ENCODE measurements at regions not wholly inside any gene's neighbourhood (a gene's known extent, or its start where the extent isn't known, plus 50 kb on each side); places are given as distances from the start of the nearest gene placed in this dataset.
"Not testable (repeated sequence)": the region's sequence is repeated elsewhere in the genome, so short reads cannot be mapped to it uniquely, and the experiment has no call there.

GRCh38 chr4:84312426-84313012 is 186.6 kb downstream of the NKX6-1 start:
- TF ChIP-seq POLR2A (IDR thresholded peaks at IDR 0.05): no peak
- WGBS, 4 donors: 70 to 75% (median 73%) methylated on average over 6 of the region's 6 CpGs
- Histone ChIP-seq H3K9me3 (replicated peaks in 1 of 3) (no peaks in the 10 kb centered on the region), H3K36me3 (replicated peaks in 1 of 2) (no peaks in the 10 kb centered on the region), H3K4me1 (replicated peaks in 1 of 2) (no peaks in the 10 kb centered on the region), H3K4me3 (no peak overlapping the region), H3K27me3 (no peaks in the 10 kb centered on the region), H3K27ac (no peak overlapping the region)
- no peak for DNase-seq
- intact Hi-C loops (cut with DNase I): no loop called here

- Histone ChIP-seq H3K4me1 (replicated peaks in 1 of 2) (no peaks in the 10 kb centered on the region), H3K36me3 (replicated peaks in 1 of 2) (no peaks in the 10 kb centered on the region), H3K27me3 (no peaks in the 10 kb centered on the region), H3K9me3 (replicated peaks in 1 of 3) (no peaks in the 10 kb centered on the region), H3K27ac (no peak overlapping the region), H3K4me3 (no peak overlapping the region)
- intact Hi-C loops (cut with DNase I): no loop called here
- DNase-seq: no peak
- WGBS, 4 donors: 79 to 86% (median 84%) methylated on average over 3 of the region's 3 CpGs
- TF ChIP-seq POLR2A (IDR thresholded peaks at IDR 0.05): no peak
- TF ChIP-seq CTCF (IDR thresholded peaks at IDR 0.05): no peak
These were observed 189.9 kb downstream of the NKX6-1 start for GRCh38 chr4:84309191-84309590.

DNA sequence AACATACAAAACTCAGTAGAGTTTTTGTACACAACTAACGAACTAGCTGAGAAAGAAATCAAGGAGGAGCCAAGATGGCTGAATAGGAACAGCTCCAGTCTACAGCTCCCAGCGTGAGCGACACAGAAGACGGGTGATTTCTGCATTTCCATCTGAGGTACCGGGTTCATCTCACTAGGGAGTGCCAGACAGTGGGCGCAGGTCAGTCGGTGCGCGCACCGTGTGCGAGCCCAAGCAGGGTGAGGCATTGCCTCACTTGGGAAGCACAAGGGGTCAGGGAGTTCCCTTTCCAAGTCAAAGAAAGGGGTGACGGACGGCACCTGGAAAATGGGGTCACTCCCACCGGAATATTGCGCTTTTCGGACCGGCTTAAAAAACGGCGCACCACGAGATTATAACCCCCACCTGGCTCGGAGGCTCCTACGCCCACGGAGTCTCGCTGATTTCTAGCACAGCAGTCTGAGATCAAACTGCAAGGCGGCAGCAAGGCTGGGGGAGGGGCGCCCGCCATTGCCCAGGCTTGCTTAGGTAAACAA is 200.3 kb downstream of the NKX6-1 start:
- intact Hi-C loops (cut with DNase I); H3K36me3 ChIP-seq (replicated peaks in 1 of 2); H3K27me3 ChIP-seq; H3K27ac ChIP-seq; H3K4me1 ChIP-seq (replicated peaks in 1 of 2); H3K4me3 ChIP-seq; DNase-seq: not testable (repeated sequence)
- peaks cover 0 to 12% (median 0%) of the 10 kb centered on the region in 3 donors for H3K9me3 ChIP-seq (replicated peaks in 1 of 3)
- WGBS, 4 donors: 78 to 85% (median 80%) methylated on average over 21 to 27 of the region's 27 CpGs

- WGBS, 4 donors: 59 to 85% (median 73%) methylated on average over 2 of the region's 2 CpGs
- DNase-seq: no peak
- Histone ChIP-seq H3K36me3 (replicated peaks in 1 of 2) (no peaks in the 10 kb centered on the region), H3K27me3 (no peaks in the 10 kb centered on the region), H3K9me3 (replicated peaks in 1 of 3) (peaks cover 0 to 12% (median 0%) of the 10 kb centered on the region in 3 donors), H3K4me1 (replicated peaks in 1 of 2) (no peaks in the 10 kb centered on the region), H3K27ac (no peak overlapping the region), H3K4me3 (no peak overlapping the region)
- no peak for TF ChIP-seq CTCF (IDR thresholded peaks at IDR 0.05)
- no peak for TF ChIP-seq POLR2A (IDR thresholded peaks at IDR 0.05)
- intact Hi-C loops (cut with DNase I): no loop called here
These were observed 200.9 kb downstream of the NKX6-1 start for GRCh38 chr4:84298023-84298718.

DNA sequence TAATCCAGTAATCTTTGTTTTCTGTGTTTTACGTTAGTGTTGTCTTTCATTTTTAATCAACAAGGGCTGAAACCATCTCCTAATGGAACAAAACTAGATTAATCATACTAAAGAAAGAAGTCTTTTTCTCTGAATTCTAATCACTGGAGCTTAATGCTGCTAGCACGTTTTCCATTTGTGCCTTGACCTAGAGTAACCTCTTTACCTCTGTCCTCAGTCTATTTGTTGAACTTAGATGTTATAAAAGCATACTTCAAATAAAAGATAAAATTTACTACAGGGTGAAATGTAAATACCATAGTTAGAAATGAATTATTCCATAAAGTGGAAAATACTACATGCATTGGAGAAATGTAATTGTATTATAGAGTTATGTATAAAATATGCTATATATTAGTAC is 207.1 kb downstream of the NKX6-1 start:
- Histone ChIP-seq H3K4me3 (no peak overlapping the region), H3K27ac (no peak overlapping the region), H3K36me3 (replicated peaks in 1 of 2) (no peaks in the 10 kb centered on the region), H3K4me1 (replicated peaks in 1 of 2) (no peaks in the 10 kb centered on the region), H3K27me3 (no peaks in the 10 kb centered on the region), H3K9me3 (replicated peaks in 1 of 3) (peaks cover 0 to 7% (median 0%) of the 10 kb centered on the region in 3 donors)
- intact Hi-C loops (cut with DNase I): no loop called here
- WGBS, 4 donors: 35 to 53% (median 41%) methylated on average over 2 of the region's 2 CpGs
- no peak for DNase-seq
- TF ChIP-seq POLR2A (IDR thresholded peaks at IDR 0.05): no peak
- TF ChIP-seq CTCF (IDR thresholded peaks at IDR 0.05): no peak
